ENCODE measurements at regions not wholly inside any gene's neighbourhood (a gene's known extent, or its start where the extent isn't known, plus 50 kb on each side); places are given as distances from the start of the nearest gene placed in this dataset.
"Not testable (repeated sequence)": the region's sequence is repeated elsewhere in the genome, so short reads cannot be mapped to it uniquely, and the experiment has no call there.

GRCh38 chr7:81211934-81212320 lies 293.1 kb upstream of the SEMA3C start:
- DNase-seq, result no peak

GRCh38 chr7:81211204-81211933 lies 292.5 kb upstream of the SEMA3C start:
- no peak for DNase-seq

GRCh38 chr7:81210137-81211064 lies 291.6 kb upstream of the SEMA3C start:
- no peak for DNase-seq

- no peak for DNase-seq
Measured at GRCh38 chr7:81209059-81209458, 290.2 kb upstream of the SEMA3C start.

GRCh38 chr7:81207801-81208200 lies 288.9 kb upstream of the SEMA3C start:
- DNase-seq, result no peak

GRCh38 chr7:81206667-81207360 lies 288.0 kb upstream of the SEMA3C start:
- no peak for DNase-seq

- no peak for DNase-seq
Measured at GRCh38 chr7:81206217-81206616, 287.4 kb upstream of the SEMA3C start.

- DNase-seq, result no peak
Measured at GRCh38 chr7:81201188-81201587, 282.3 kb upstream of the SEMA3C start.

- no peak for DNase-seq
Measured at GRCh38 chr7:81198766-81199165, 279.9 kb upstream of the SEMA3C start.

- no peak for DNase-seq
Measured at GRCh38 chr7:81197266-81197665, 278.4 kb upstream of the SEMA3C start.

GRCh38 chr7:81195033-81195432 lies 276.2 kb upstream of the SEMA3C start:
- DNase-seq, result no peak

- DNase-seq, result peak in 1 of 2 experiments; percentile 8
Measured at GRCh38 chr7:81190997-81191768, 272.3 kb upstream of the SEMA3C start.

GRCh38 chr7:81187753-81188152 lies 268.9 kb upstream of the SEMA3C start:
- DNase-seq, result no peak

GRCh38 chr7:81186691-81187090 lies 267.8 kb upstream of the SEMA3C start:
- DNase-seq, result peak in 1 of 2 experiments; percentile 36

GRCh38 chr7:81185072-81185471 lies 266.2 kb upstream of the SEMA3C start:
- no peak for DNase-seq

GRCh38 chr7:81183326-81183725 lies 264.5 kb upstream of the SEMA3C start:
- DNase-seq, result no peak

GRCh38 chr7:81182056-81182455 lies 263.2 kb upstream of the SEMA3C start:
- not testable (repeated sequence) for DNase-seq

GRCh38 chr7:81181066-81181465 lies 262.2 kb upstream of the SEMA3C start:
- no peak for DNase-seq

- no peak for DNase-seq
Measured at GRCh38 chr7:81180573-81180972, 261.7 kb upstream of the SEMA3C start.

- DNase-seq, result peak; percentile 21 to 55
Measured at GRCh38 chr7:81175275-81175940, 256.6 kb upstream of the SEMA3C start.

GRCh38 chr7:81173766-81174281 lies 255.0 kb upstream of the SEMA3C start:
- DNase-seq, result no peak

- no peak for DNase-seq
Measured at GRCh38 chr7:81170291-81170690, 251.4 kb upstream of the SEMA3C start.

Data from NCI-H446 (cell line).